AG09319 (cell line): ENCODE measurements at regions not wholly inside any gene's neighbourhood (a gene's known extent, or its start where the extent isn't known, plus 50 kb on each side); places are given as distances from the start of the nearest gene placed in this dataset.

ENCODE experiments used
- DNase-seq: peaks from one replicate; pipeline ENCODE4 v3.0.0-alpha.2; 2010; ENCODE audit warnings: low read depth; ENCODE audit errors: extremely low read depth
- TF ChIP-seq, protein P1 (sequence below): IDR thresholded peaks from 2 replicates; pipeline ENCODE4 v1.5.1; 2011; ENCODE audit warnings: low read depth, mild to moderate bottlenecking, inconsistent platforms, low read length, moderate library complexity

- TF ChIP-seq, protein P1, sequence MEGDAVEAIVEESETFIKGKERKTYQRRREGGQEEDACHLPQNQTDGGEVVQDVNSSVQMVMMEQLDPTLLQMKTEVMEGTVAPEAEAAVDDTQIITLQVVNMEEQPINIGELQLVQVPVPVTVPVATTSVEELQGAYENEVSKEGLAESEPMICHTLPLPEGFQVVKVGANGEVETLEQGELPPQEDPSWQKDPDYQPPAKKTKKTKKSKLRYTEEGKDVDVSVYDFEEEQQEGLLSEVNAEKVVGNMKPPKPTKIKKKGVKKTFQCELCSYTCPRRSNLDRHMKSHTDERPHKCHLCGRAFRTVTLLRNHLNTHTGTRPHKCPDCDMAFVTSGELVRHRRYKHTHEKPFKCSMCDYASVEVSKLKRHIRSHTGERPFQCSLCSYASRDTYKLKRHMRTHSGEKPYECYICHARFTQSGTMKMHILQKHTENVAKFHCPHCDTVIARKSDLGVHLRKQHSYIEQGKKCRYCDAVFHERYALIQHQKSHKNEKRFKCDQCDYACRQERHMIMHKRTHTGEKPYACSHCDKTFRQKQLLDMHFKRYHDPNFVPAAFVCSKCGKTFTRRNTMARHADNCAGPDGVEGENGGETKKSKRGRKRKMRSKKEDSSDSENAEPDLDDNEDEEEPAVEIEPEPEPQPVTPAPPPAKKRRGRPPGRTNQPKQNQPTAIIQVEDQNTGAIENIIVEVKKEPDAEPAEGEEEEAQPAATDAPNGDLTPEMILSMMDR = no peak
- DNase-seq = no peak
Measured at GRCh38 chr10:78959217-78959923, 109.4 kb upstream of the ZMIZ1 start.

GRCh38 chr10:78959924-78960285 is 108.9 kb upstream of the ZMIZ1 start:
- TF ChIP-seq, protein P1 = no peak
- DNase-seq = no peak

DNA sequence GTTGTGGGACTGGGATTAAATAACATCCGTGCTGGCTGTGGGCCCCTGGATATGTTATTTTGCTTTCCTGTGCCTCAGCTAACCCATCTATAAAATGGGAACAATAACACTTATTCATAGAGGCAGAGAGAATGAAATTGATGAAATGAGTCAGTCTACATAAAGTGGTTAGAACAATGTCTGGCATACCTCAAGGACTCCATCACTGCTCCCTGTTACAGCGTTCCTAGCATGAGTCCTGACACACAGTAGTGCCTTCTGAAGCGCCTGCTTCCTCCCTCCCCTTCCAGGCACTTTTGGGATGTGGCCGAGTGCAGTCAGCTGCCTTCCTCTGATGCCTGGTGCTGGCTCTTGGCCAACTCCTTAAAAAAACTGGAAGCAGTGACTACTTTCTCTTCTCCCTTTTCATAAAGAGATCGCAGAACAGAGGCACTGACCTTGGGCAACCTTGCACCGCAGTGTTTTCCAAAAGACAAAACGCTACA is 108.4 kb upstream of the ZMIZ1 start:
- DNase-seq = peak; percentile 44
- TF ChIP-seq, protein P1 = no peak

GRCh38 chr10:78961760-78962159 is 107.0 kb upstream of the ZMIZ1 start:
- DNase-seq = no peak
- TF ChIP-seq, protein P1 = no peak

GRCh38 chr10:78963074-78964034 is 105.4 kb upstream of the ZMIZ1 start:
- TF ChIP-seq, protein P1 = no peak
- no peak for DNase-seq

DNA sequence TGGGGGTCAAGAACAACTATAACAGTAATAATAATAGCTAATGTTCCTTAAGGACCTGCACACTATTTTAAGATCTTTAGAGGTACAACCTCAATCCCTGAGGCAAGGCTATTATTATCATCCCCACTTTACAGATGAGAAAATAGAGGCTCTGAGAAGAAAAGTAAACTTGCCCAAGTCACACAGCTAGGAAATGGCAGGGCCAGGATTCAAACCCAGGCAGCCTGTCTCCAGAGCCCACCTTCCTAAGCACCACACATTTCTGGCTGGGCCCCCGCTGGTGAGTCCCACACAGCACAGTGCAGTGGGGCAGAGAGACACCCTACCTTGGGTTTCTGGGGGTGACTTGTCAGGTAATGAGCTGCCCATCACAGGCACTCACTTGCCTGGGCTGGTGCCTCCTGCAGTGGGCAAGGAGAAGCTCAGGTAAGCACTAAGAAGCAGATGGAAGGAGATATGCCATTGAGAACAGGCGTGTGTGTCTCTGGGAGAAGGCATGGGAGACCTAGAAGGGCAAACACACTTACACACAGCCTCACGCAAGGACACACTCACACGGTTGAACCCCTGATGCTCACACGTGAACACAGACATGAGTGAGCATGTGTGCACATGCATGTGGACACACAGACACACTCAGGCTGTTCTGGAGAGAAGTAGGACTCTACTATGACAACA is 104.4 kb upstream of the ZMIZ1 start:
- DNase-seq = no peak
- TF ChIP-seq, protein P1 = no peak
